ENCODE measurements at regions not wholly inside any gene's neighbourhood (a gene's known extent, or its start where the extent isn't known, plus 50 kb on each side); places are given as distances from the start of the nearest gene placed in this dataset.

GRCh38 chr20:41881466-41882046 lies 263.4 kb upstream of the CHD6 start:
- no peak overlapping the region for H3K27ac ChIP-seq

GRCh38 chr20:41879123-41879522 lies 260.9 kb upstream of the CHD6 start:
- H3K27me3 ChIP-seq, result peaks cover 2 to 3% of the 10 kb centered on the region in 2 donors
- DNase-seq (no peak), ATAC-seq (no peak)
- intact Hi-C loops (cut with DNase I), result no loop called here
- no peak overlapping the region for H3K27ac ChIP-seq
- TF ChIP-seq, protein P1, sequence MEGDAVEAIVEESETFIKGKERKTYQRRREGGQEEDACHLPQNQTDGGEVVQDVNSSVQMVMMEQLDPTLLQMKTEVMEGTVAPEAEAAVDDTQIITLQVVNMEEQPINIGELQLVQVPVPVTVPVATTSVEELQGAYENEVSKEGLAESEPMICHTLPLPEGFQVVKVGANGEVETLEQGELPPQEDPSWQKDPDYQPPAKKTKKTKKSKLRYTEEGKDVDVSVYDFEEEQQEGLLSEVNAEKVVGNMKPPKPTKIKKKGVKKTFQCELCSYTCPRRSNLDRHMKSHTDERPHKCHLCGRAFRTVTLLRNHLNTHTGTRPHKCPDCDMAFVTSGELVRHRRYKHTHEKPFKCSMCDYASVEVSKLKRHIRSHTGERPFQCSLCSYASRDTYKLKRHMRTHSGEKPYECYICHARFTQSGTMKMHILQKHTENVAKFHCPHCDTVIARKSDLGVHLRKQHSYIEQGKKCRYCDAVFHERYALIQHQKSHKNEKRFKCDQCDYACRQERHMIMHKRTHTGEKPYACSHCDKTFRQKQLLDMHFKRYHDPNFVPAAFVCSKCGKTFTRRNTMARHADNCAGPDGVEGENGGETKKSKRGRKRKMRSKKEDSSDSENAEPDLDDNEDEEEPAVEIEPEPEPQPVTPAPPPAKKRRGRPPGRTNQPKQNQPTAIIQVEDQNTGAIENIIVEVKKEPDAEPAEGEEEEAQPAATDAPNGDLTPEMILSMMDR (IDR thresholded peaks at IDR 0.05), result no peak
- H3K9me3 ChIP-seq, result no peaks in the 10 kb centered on the region
- no peaks in the 10 kb centered on the region for H3K36me3 ChIP-seq
- no peak overlapping the region for H3K4me3 ChIP-seq
- H3K4me1 ChIP-seq, result no peaks in the 10 kb centered on the region

More at GRCh38 chr20:41881466-41882046, 263.4 kb upstream of the CHD6 start:
- no peak overlapping the region for H3K4me3 ChIP-seq
- peaks cover 0 to 2% of the 10 kb centered on the region in 2 donors for H3K27me3 ChIP-seq
- ATAC-seq, result no peak
- H3K4me1 ChIP-seq, result no peaks in the 10 kb centered on the region
- intact Hi-C loops (cut with DNase I), result no loop called here
- TF ChIP-seq, protein P1 (IDR thresholded peaks at IDR 0.05), result no peak
- no peaks in the 10 kb centered on the region for H3K9me3 ChIP-seq
- DNase-seq, result no peak
- no peaks in the 10 kb centered on the region for H3K36me3 ChIP-seq

GRCh38 chr20:41877911-41878310 lies 259.7 kb upstream of the CHD6 start:
- ATAC-seq (no peak), DNase-seq (no peak)
- H3K36me3 ChIP-seq, result no peaks in the 10 kb centered on the region
- TF ChIP-seq, protein P1 (IDR thresholded peaks at IDR 0.05), result no peak
- H3K27me3 ChIP-seq, result peaks cover 0 to 5% of the 10 kb centered on the region in 2 donors
- H3K4me1 ChIP-seq, result no peaks in the 10 kb centered on the region
- intact Hi-C loops (cut with DNase I), result no loop called here
- no peaks in the 10 kb centered on the region for H3K9me3 ChIP-seq
- H3K27ac ChIP-seq, result no peak overlapping the region
- no peak overlapping the region for H3K4me3 ChIP-seq

DNA sequence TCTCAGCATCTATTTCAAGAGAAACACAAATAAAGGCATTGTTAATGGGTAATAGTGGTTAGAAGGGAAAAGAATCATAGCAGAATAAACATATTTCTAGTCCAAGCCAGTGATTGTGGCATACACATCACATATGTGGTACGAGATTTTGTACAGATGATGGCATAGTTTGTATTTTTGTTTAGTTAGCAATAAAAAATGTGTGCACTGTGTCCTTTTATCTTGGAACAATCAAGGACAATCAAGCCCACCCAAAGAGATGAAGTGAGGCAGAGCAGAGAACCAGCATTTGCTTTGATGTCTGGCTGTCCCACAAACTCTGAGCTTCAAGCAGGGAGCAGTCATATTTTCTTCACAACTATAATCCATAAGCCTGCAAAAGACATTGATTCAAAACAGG lies 256.5 kb upstream of the CHD6 start:
- intact Hi-C loops (cut with DNase I), result no loop called here
- H3K4me3 ChIP-seq, result no peak overlapping the region
- H3K27ac ChIP-seq, result no peak overlapping the region
- no peak for ATAC-seq
- no peak for DNase-seq
- TF ChIP-seq, protein P1 (IDR thresholded peaks at IDR 0.05), result no peak
- peaks cover 0 to 5% of the 10 kb centered on the region in 2 donors for H3K9me3 ChIP-seq
- H3K36me3 ChIP-seq, result no peaks in the 10 kb centered on the region
- no peaks in the 10 kb centered on the region for H3K4me1 ChIP-seq
- peaks cover 0 to 5% of the 10 kb centered on the region in 2 donors for H3K27me3 ChIP-seq

DNA sequence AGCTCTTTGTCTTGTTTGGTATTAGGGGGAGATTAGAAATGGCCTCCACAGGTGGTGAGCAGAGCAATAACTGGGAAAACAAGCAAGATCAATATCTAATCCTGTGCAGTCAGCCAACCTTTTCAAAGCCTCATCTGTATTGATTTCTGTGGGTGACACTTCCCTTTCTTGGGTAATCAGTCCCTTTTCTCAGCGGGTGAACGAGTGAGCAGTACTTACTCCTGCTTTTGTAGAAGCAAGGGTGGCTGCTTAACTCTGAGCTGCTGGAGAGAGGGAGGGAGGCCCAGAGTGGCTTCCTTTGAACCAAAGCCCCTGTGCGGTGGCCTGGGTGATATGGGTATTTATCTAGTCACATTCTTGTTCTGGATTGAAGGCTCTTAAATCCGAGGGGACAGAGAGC lies 254.8 kb upstream of the CHD6 start:
- ATAC-seq (no peak), DNase-seq (no peak)
- H3K27ac ChIP-seq, result no peak overlapping the region
- peaks cover 0 to 20% of the 10 kb centered on the region in 2 donors for H3K9me3 ChIP-seq
- H3K4me1 ChIP-seq, result no peaks in the 10 kb centered on the region
- TF ChIP-seq, protein P1 (IDR thresholded peaks at IDR 0.05), result no peak
- no peaks in the 10 kb centered on the region for H3K36me3 ChIP-seq
- peaks cover 0 to 5% of the 10 kb centered on the region in 2 donors for H3K27me3 ChIP-seq
- intact Hi-C loops (cut with DNase I), result no loop called here
- H3K4me3 ChIP-seq, result no peak overlapping the region

Data from left lung (tissue), 4 donors.